Ishikawa (cell line): ENCODE measurements at regions not wholly inside any gene's neighbourhood (a gene's known extent, or its start where the extent isn't known, plus 50 kb on each side); places are given as distances from the start of the nearest gene placed in this dataset.

Experiments used
- CEBPB ChIP-seq: IDR thresholded peaks from 2 replicates; pipeline ENCODE4 v1.6.1; 2012
- CREB1 ChIP-seq: IDR thresholded peaks from 2 replicates; pipeline ENCODE4 v1.6.1; 2012; ENCODE audit warnings: low read depth
- EGR1 ChIP-seq: IDR thresholded peaks from 2 replicates; pipeline ENCODE4 v1.6.1; 2012
- EP300 ChIP-seq: IDR thresholded peaks from 2 replicates; pipeline ENCODE4 v1.6.1; 2012; ENCODE audit warnings: borderline replicate concordance
- FOXM1 ChIP-seq: IDR thresholded peaks from 2 replicates; pipeline ENCODE4 v1.6.1; 2012; ENCODE audit warnings: low read depth, borderline replicate concordance
- MAX ChIP-seq: IDR thresholded peaks from 2 replicates; pipeline ENCODE4 v1.6.1; 2012
- NFIC ChIP-seq: IDR thresholded peaks from 2 replicates; pipeline ENCODE4 v1.6.1; 2012
- RAD21 ChIP-seq: IDR thresholded peaks from 2 replicates; pipeline ENCODE4 v1.6.1; 2012; ENCODE audit warnings: low read depth
- REST ChIP-seq: IDR thresholded peaks from 2 replicates; pipeline ENCODE4 v1.6.1; 2012; ENCODE audit warnings: low read depth, mild to moderate bottlenecking
- TAF1 ChIP-seq: IDR thresholded peaks from 2 replicates; pipeline ENCODE4 v1.6.1; 2012; ENCODE audit warnings: low read depth, mild to moderate bottlenecking
- TCF12 ChIP-seq: IDR thresholded peaks from 2 replicates; pipeline ENCODE4 v1.6.1; 2012; ENCODE audit warnings: low read depth
- TEAD4 ChIP-seq: IDR thresholded peaks from 2 replicates; pipeline ENCODE4 v1.6.1; 2012
- USF1 ChIP-seq: IDR thresholded peaks from 2 replicates; pipeline ENCODE4 v1.6.1; 2012
- YY1 ChIP-seq: IDR thresholded peaks from 2 replicates; pipeline ENCODE4 v1.6.1; 2012; ENCODE audit warnings: low read depth
- ZBTB7A ChIP-seq: IDR thresholded peaks from 2 replicates; pipeline ENCODE4 v1.6.1; 2012; ENCODE audit warnings: low read depth

GRCh38 chr5:111865356-111865755 is 108.4 kb upstream of the NREP start:
- TF ChIP-seq FOXM1 = no peak

- TF ChIP-seq USF1 (no peak), EP300 (no peak), RAD21 (no peak), TAF1 (no peak), MAX (no peak), NFIC (no peak)
Measured at GRCh38 chr5:111863801-111864200, 106.8 kb upstream of the NREP start.

- peak; percentile 58; the same call in 1 of the 2 replicates for TF ChIP-seq CEBPB
- TF ChIP-seq CREB1 = no peak
- TF ChIP-seq TCF12 = no peak
Measured at GRCh38 chr5:111859533-111860270, 102.7 kb upstream of the NREP start.

- TF ChIP-seq REST (no peak), EP300 (no peak), CEBPB (no peak), TAF1 (no peak), FOXM1 (no peak), MAX (no peak), USF1 (no peak), EGR1 (no peak), ZBTB7A (no peak), NFIC (no peak), TCF12 (no peak), YY1 (no peak), RAD21 (no peak), CREB1 (no peak), TEAD4 (no peak)
Measured at GRCh38 chr5:111859031-111859430, 102.0 kb upstream of the NREP start.

- TF ChIP-seq RAD21 (no peak), REST (no peak), YY1 (no peak), MAX (no peak), FOXM1 (no peak), TEAD4 (no peak), TAF1 (no peak), EGR1 (no peak), TCF12 (no peak), USF1 (no peak), NFIC (no peak), CREB1 (no peak), EP300 (no peak), ZBTB7A (no peak), CEBPB (no peak)
Measured at GRCh38 chr5:111857623-111858022, 100.6 kb upstream of the NREP start.

GRCh38 chr5:111856876-111857466 is 100.0 kb upstream of the NREP start:
- no peak for TF ChIP-seq CEBPB
